ENCODE measurements at regions not wholly inside any gene's neighbourhood (a gene's known extent, or its start where the extent isn't known, plus 50 kb on each side); places are given as distances from the start of the nearest gene placed in this dataset.

DNA sequence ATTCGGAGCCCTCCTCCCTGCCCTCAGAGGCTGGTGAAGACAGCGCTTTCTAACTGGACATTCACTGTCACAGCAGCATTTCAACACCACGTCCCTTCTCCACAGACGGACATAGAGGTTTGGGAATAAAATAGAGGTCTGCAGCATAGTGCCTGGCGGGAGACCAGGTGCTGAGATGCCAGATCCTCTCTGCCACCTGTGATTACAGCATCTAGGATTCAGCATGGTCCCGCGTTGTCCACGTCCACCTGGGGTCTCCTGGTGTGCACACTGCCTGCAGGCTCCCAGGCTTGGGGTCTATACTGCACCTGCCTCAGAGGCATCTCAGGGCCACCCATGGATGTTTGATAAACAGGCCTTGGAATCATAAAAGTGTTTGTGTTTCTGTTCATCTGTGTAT is 175.5 kb downstream of the TMEM18 start:
- Histone ChIP-seq H3K4me3 (ENCODE audit: low read depth, low read length) (no peak overlapping the region), H3K27me3 (ENCODE audit: control insufficient read depth, insufficient read depth, low read length) (no peaks in the 10 kb centered on the region), H3K36me3 (ENCODE audit: control insufficient read depth, insufficient read depth, low read length) (no peaks in the 10 kb centered on the region)
- DNase-seq (ENCODE audit: low read depth) = no peak
- TF ChIP-seq, protein P1, sequence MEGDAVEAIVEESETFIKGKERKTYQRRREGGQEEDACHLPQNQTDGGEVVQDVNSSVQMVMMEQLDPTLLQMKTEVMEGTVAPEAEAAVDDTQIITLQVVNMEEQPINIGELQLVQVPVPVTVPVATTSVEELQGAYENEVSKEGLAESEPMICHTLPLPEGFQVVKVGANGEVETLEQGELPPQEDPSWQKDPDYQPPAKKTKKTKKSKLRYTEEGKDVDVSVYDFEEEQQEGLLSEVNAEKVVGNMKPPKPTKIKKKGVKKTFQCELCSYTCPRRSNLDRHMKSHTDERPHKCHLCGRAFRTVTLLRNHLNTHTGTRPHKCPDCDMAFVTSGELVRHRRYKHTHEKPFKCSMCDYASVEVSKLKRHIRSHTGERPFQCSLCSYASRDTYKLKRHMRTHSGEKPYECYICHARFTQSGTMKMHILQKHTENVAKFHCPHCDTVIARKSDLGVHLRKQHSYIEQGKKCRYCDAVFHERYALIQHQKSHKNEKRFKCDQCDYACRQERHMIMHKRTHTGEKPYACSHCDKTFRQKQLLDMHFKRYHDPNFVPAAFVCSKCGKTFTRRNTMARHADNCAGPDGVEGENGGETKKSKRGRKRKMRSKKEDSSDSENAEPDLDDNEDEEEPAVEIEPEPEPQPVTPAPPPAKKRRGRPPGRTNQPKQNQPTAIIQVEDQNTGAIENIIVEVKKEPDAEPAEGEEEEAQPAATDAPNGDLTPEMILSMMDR (IDR thresholded peaks at IDR 0.05; ENCODE audit: insufficient read depth, low read length, severe bottlenecking) = no peak
- no peak for FAIRE-seq

DNA sequence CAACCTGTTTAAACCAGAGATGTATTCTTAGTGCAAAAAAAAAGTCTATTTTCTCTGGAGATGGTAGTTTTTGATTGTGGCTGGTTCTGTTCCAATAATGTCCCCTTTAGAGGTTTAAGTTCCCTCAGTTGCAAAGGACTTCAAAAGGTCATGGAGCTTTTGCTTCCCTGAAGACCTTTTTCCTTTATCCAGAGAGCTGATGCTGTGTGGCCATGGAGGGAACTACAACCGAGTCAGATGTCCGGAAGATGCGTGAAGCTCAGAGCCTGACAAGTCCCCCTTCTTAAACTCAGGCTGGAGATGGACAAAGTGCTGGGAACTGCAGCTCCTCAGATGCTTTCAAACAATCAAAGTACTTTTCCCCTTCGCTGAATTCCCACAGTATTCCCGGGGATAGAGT is 176.1 kb downstream of the TMEM18 start:
- H3K4me3 ChIP-seq (ENCODE audit: low read depth, low read length) = no peak overlapping the region
- FAIRE-seq (no peak), DNase-seq (ENCODE audit: low read depth) (no peak)
- TF ChIP-seq, protein P1 (IDR thresholded peaks at IDR 0.05; ENCODE audit: insufficient read depth, low read length, severe bottlenecking) = no peak
- no peaks in the 10 kb centered on the region for H3K27me3 ChIP-seq (ENCODE audit: control insufficient read depth, insufficient read depth, low read length)
- no peaks in the 10 kb centered on the region for H3K36me3 ChIP-seq (ENCODE audit: control insufficient read depth, insufficient read depth, low read length)

DNA sequence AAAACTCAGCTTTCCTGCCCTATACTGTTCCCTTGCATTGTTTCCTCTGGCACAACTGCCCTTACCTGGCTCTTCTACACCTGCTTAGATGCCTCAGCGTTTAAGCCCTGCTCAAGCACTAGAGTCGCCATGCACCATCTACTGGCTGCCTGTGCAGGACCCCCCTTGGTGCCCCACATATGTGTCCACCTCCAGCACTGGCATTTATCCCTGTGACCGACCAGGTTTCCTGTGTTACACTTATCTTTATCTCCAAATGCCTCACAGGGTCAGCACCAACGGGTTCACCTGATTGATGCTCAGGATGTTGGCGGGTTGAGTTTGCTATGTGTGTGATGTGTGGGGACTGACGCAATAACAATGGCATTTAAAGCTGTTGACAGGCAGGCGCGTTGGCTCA is 177.5 kb downstream of the TMEM18 start:
- no peak for DNase-seq (ENCODE audit: low read depth)
- Histone ChIP-seq H3K27me3 (ENCODE audit: control insufficient read depth, insufficient read depth, low read length) (no peaks in the 10 kb centered on the region), H3K36me3 (ENCODE audit: control insufficient read depth, insufficient read depth, low read length) (no peaks in the 10 kb centered on the region), H3K4me3 (ENCODE audit: low read depth, low read length) (no peak overlapping the region)
- no peak for FAIRE-seq
- TF ChIP-seq, protein P1 (IDR thresholded peaks at IDR 0.05; ENCODE audit: insufficient read depth, low read length, severe bottlenecking) = no peak

DNA sequence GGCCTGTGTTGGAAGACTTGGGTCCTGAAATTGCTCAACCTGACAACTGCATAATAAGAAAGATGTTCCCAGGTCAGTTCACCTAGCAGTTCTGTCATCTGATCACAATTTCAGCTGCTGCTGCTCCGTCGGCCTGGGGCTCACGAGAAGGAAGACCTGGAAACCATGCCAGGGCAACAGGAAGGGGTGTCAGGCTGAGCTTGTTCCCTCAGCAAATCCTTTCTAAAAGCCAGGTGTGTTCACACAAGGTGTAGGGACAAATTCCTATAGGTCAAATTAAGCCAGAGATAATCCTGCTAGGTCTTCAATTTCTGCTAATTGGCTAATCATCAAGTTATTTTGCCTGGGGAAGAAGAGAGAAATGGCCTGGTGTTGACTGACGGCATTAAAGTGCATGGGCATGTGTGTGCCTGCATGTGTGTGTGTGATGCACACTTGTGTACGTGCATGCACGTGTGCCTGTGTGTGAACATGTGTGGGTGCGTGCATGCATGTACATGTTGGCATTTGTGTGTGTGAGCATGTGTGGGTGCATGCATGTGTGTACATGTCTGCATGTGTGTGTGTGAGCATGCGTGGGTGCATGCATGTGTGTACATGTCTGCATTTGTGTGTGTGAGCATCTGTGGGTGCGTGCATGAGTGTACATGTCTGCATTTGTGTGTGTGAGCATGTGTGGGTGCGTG is 178.6 kb downstream of the TMEM18 start:
- TF ChIP-seq, protein P1 (IDR thresholded peaks at IDR 0.05; ENCODE audit: insufficient read depth, low read length, severe bottlenecking) = no peak
- peak; percentile 93 for FAIRE-seq
- H3K4me3 ChIP-seq (ENCODE audit: low read depth, low read length) = no peak overlapping the region
- no peak for DNase-seq (ENCODE audit: low read depth)
- H3K27me3 ChIP-seq (ENCODE audit: control insufficient read depth, insufficient read depth, low read length) = no peaks in the 10 kb centered on the region
- no peaks in the 10 kb centered on the region for H3K36me3 ChIP-seq (ENCODE audit: control insufficient read depth, insufficient read depth, low read length)

DNA sequence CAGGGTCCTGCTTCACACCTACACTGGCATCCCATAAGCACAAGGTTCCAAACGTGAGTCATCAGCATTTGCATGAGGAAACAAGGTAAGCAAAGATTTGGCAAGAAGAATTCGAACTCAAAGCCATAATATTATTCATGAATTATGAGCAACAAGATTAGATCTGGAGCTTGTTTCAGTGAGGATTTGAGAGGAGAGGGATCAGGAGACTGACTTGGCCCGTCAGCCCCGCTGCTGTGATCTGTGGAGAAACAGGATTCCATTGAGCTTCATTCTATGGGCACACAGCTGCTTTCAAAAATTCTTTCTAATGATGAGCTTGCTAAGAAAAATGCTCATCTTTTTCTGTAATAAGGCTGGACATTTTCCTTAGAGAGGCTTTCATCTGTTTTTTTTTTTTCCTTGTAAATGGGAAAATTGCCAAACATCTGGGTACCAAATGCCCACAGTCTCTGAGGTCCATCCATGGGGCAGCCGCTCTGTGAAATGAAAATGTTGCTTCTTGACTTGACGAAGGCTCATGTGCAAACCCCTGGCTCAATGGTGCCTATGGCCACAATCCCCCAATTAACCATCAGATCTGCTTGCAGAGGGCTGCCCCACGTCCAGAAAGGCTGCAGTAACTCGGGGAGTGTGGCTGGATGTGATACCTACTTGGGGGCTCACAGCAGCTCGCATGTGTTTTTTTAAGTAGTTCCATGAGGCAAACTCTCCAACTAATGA is 179.3 kb downstream of the TMEM18 start:
- DNase-seq (ENCODE audit: low read depth) (no peak), FAIRE-seq (no peak)
- no peaks in the 10 kb centered on the region for H3K27me3 ChIP-seq (ENCODE audit: control insufficient read depth, insufficient read depth, low read length)
- H3K4me3 ChIP-seq (ENCODE audit: low read depth, low read length) = no peak overlapping the region
- TF ChIP-seq, protein P1 (IDR thresholded peaks at IDR 0.05; ENCODE audit: insufficient read depth, low read length, severe bottlenecking) = no peak
- no peaks in the 10 kb centered on the region for H3K36me3 ChIP-seq (ENCODE audit: control insufficient read depth, insufficient read depth, low read length)
